PC-3 (cell line): ENCODE measurements at regions not wholly inside any gene's neighbourhood (a gene's known extent, or its start where the extent isn't known, plus 50 kb on each side); places are given as distances from the start of the nearest gene placed in this dataset.

ENCODE experiments used
- EZH2 ChIP-seq: fragments of 300-600 bp; sonication (generic); IDR thresholded peaks from one replicate; pipeline ENCODE4 v1.6.1; 2017; ENCODE audit warnings: antibody characterized with exemption, mild to moderate bottlenecking, low read length; ENCODE audit not compliant: unreplicated experiment
- EZH2phosphoT487 ChIP-seq: fragments of 300-600 bp; sonication (generic); IDR thresholded peaks from 2 replicates; pipeline ENCODE4 v1.6.1; 2018; ENCODE audit warnings: mild to moderate bottlenecking, antibody characterized with exemption, low read length, borderline replicate concordance
- TF ChIP-seq, protein P1 (sequence below): fragments of 300-600 bp; sonication (generic); conservative IDR thresholded peaks from 2 replicates; pipeline ENCODE4 v1.5.1; 2017; ENCODE audit warnings: antibody characterized with exemption, low read depth, mild to moderate bottlenecking, low read length

- TF ChIP-seq EZH2 (no peak), EZH2phosphoT487 (no peak)
- TF ChIP-seq, protein P1, sequence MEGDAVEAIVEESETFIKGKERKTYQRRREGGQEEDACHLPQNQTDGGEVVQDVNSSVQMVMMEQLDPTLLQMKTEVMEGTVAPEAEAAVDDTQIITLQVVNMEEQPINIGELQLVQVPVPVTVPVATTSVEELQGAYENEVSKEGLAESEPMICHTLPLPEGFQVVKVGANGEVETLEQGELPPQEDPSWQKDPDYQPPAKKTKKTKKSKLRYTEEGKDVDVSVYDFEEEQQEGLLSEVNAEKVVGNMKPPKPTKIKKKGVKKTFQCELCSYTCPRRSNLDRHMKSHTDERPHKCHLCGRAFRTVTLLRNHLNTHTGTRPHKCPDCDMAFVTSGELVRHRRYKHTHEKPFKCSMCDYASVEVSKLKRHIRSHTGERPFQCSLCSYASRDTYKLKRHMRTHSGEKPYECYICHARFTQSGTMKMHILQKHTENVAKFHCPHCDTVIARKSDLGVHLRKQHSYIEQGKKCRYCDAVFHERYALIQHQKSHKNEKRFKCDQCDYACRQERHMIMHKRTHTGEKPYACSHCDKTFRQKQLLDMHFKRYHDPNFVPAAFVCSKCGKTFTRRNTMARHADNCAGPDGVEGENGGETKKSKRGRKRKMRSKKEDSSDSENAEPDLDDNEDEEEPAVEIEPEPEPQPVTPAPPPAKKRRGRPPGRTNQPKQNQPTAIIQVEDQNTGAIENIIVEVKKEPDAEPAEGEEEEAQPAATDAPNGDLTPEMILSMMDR: no peak
Observed at GRCh38 chr20:17825960-17826843, 126.4 kb downstream of the BANF2 start.
